Lung microvascular endothelial cell (primary cell): ENCODE measurements at regions not wholly inside any gene's neighbourhood (a gene's known extent, or its start where the extent isn't known, plus 50 kb on each side); places are given as distances from the start of the nearest gene placed in this dataset.
"Not testable (repeated sequence)": the region's sequence is repeated elsewhere in the genome, so short reads cannot be mapped to it uniquely, and the experiment has no call there.

ENCODE experiments used
- DNase-seq, 2 donors: peaks; one replicate each; pipeline versions ENCODE4 v3.0.0 to v3.0.0-alpha.2; 2010; ENCODE audit warnings: low read depth in 2 of 2

DNA sequence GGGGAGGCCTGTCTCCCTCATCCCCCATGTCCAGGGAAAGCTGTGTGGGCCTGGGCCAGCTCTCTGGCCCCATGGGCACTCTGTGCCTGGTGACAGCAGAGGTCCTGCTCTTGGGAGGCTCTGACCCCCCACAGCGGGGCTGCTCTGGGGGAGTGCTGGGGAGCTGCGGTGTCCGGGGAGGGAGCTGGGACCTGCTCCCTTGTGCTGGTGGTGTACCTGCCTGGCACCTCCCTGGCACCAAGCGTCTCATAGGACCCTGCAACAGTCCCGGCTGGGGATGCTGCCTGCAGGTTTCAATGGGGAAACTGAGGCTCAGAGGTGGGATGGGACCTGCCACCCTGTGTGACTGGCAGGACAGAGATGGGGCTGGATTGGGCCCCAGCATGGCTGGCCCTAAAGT, 111.3 kb downstream of the KIF26A start:
- DNase-seq: no peak

DNA sequence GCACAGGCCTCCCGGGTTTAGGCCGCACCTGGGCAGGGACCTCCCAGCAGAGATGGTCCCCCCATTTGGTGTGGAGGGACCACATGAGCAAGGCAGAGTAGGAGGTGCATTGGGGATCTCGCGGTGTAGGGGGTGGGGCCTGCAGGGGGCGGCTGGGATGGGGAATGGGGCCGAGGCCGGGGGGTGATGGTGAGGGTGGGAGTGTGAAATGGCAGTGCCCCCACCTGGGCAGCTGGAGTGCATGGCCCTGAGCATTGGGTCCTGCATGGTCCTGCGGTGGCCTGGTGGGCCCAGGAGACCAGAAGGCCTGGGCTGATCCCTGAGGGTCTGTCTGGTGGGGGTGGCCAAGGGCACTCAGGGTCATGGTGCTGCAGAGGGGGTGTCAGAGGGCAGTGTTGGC, 111.8 kb downstream of the KIF26A start:
- DNase-seq: no peak

DNA sequence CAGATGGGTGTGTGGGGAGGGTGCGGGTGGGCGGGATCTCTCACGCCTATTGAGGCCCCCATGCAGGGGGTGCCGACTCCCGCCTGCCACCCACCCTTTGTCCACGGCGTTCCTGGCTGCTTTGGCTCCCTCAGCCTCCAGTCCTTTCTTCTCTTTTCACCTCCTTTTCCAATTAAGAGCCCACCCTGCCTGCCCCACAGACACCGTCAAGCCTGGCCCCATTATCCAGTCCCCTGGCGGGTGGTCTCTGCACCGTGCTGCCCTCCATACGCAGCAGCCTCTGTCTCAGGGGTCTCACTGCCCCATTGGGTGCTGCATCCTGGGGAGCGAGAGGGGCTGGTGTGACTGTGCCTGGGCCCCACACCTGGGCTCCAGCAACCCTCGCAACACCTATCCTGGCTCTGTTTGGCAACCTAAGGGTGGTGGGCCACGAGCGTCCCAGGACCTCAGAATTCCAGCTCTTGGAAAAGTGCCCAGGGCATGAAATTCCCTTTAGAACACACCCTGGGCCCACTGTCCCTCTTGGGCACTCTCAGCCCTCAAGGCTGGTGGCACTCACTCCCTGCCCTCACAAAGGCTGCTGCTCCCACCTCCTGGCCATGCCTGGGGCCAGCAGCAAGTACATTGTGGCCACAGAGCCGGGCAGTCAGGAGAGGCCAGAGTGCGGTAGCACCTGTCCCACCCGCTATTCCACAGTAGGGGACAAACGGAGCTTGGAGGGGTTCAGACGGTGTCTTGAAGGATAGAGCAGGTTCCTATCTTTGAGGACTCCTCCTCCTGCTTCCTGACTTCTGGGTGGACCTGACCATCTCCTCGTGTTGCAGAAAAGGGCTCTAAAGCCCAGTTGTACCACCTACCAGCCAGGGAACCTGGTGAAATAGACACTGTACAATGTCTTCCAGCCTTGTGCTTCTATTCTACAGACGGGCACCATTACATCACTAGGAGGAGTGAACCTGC, 114.1 kb downstream of the KIF26A start:
- DNase-seq: no peak

DNA sequence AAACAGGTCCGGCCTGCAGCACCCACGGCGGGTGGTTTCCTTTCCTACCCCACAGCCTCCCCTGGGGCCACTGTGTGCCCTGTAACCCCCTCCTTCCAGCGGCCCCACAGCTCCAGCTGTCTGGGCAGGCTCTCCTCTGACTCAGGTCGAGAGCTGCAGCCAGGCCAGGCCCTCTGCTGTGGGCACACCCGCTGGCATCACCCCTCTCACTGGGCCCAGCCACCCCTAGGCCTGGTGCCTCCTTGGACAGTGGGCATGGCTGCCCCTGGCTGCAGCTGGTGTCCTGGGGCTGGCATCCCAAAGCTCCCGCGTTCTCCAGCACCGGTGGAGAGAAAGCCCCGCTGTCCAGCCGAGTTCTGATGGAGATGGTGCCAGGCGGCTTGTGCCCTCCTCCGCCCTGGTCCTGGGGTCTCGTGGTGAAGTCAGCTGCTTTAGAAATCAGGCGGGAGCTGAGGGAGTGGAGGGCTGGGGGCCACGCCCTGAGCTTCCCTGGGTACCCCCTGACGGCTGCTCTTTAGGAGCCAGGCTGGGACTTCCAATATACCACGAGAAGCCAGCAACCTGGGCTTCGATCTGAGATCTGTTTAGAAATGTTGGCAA, 114.9 kb downstream of the KIF26A start:
- no peak for DNase-seq

DNA sequence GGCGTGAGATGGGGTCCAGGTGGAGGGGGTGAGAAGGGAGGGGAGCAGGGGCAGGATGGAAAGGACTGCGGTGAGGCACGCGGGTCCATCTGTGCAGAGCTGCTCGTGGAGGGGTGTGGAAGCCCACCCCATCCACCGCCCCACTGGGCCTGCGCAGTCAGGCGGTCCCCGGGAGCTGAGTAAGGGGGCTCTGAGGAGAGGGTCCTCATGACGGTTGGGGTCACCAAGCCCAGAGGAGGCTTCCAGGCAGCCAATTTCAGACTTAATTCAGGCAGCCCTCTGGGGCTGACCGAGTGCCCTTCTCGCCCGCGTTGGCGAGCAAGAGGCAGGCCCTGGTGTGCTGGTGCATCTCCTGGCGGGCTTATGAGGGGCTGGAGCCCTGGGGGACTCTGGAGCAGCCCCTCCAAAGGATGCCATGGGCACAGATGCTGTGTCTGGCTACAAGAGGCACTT, 115.5 kb downstream of the KIF26A start:
- DNase-seq: no peak

DNA sequence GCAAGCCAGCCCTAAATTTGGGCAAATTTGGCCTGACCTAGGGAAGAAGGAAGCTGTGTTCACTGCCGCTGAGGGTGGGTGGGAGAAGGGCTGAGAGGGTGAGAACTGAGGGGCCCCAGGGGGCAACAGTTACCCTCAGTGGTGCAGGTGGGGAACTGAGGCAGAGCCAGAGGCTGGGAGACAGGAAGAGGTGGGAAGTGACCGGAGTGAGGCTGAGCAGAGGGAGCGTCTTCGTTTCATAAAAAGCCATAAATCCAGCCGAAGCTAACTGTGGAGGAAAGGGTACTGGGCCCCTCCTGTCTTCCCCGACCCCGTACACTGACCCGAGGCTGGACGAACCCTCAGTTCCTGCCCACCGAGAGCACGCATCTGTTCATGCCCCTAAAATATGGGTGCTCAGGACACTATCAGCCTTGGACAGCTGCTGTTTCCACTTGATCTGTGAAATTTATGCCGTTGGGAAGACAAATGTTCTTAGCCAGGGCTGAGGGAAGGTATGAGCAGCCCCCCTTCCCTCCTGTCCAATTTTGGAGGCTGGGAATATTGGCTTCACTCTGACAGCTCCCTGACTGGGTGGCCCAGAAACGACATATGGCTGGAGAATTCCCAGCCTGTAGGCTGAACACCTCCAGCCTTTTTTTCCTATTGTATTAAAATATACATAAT, 116.5 kb downstream of the KIF26A start:
- DNase-seq: no peak

DNA sequence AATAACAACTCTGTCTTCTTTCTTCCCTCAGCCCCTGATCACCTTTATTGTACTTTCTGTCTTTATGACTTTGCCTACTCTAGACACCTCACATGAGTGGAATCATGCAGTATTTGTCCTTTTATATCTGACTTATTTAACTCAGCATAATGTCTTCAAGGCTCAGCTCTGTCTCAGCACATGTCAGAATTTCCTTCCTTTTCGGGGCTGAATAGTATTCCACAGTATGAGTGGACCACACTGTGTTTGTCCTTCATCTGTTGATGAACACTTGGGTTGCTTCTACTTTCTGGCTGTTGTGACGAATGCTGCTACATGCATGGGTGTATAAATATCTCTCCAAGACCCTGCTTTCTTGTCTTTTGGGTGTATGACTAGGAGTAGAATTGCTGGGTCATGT, 117.6 kb downstream of the KIF26A start:
- no peak for DNase-seq

DNA sequence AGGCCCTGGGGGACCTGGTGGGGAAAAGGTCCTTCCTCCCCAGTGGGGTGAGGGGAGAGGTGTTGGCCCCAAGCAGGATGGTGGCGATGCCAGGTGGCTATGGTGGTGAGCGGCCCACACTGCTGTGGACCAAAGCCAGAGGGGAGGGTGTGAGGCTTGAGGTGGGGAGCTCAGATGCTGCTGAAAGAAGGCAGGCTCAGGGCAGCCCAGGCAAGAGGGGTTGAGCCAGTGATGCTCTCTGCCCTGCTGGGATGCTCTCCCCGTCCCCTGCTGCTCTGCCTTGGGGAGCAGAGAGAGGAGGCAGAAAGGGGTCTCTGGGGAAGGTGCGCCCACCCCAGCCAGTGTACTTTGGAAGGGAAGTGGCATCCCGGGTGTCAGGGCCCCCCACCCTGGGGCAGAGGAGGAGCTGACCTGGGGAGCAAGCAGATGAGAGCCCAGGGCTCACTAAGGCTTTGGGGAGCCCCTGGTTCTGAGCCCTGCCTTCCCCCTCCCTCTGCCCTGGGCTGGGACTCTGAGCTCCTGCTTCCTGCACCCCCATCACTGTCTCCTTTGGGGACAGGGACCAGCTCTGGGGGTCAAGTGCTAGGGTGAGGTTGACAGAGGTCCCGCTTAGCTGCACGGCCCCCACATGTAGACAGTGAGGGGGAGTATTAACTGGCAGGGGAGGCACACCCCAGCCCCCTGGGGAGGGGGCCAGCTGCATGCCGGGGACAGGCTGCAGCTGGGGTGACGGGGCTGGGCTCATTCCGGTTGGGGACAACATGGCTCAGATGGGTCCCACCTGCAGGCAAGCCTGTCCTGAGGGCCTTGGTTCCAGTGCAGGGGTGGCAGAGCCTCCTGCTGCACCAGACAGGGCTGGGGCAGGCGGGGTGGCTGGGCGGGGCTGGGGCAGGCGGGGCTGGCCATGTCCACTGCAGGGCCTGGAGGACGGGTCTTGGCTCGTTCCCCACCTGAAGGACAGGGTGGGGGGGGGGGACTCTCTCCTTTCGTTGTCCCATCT, 124.4 kb downstream of the KIF26A start:
- DNase-seq: no peak

DNA sequence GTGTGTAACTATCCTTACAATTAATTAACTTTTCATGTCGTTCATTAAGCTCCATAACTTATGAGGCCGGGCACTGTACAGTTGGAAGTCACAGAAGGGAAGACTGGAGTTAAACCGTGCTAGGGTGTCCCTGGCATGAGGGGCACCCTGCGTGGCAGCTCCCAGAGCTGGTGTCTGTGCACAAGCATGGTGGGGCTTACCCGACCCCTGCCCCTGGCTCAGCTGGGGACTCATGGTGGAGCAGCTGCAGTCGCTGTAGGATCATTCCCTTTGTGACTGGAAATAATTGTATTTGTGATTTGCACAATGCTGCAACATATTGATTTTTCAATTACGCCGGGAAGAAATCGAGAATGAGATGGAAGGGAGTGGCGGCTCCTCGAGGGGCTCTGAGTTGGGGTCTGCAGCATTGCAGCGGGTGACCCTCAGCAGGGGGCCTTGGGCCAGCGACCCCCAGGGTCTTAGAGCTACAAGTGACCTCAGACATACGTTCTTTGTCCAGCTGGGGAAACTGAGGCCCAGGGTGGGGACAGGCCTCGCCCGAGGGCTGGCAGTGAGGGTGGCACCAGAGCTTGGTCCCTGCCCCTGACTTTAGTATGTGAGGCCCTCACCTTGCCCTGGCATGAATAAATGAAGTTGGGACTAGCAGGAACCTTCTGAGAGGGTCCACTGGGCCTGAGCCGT, 125.4 kb downstream of the KIF26A start:
- no peak for DNase-seq

DNA sequence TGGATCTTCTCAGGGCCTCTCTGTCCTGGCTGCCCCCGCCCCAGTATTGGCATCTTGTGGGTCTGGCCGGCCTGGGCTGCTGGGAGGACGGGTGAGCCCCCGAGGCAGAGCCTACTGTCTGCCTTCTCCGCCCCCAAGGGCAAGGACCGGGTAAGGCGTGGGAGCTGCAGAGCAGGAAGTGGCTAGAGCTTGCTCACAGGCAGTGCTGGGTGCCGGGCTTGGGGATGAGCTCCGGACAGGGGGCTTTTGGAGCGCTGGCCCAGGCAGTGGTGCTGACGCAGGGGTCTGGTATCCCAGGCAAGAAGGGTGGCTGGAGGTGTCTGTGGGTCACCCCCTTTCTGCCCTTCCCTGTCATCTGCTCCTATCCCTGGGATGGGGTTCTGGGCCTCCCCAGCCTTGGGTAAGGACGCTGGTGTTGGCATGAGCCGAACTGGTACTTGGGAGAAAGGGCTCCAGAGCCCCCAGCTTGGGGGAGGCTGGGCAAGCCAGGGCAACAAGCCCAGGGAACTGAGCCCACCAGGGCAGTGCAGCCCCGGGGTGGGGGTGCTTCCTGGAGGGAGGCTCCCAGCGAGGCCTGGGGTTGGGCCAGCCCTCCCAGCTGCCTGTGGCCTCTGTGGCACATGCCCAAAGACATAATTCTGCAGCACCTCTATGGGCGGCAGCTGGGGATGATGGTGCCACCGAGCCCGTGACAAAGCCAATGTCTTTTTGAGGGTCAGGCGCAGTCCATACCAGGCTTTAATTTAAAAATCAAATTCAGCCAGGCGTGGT, 126.3 kb downstream of the KIF26A start:
- no peak for DNase-seq

DNA sequence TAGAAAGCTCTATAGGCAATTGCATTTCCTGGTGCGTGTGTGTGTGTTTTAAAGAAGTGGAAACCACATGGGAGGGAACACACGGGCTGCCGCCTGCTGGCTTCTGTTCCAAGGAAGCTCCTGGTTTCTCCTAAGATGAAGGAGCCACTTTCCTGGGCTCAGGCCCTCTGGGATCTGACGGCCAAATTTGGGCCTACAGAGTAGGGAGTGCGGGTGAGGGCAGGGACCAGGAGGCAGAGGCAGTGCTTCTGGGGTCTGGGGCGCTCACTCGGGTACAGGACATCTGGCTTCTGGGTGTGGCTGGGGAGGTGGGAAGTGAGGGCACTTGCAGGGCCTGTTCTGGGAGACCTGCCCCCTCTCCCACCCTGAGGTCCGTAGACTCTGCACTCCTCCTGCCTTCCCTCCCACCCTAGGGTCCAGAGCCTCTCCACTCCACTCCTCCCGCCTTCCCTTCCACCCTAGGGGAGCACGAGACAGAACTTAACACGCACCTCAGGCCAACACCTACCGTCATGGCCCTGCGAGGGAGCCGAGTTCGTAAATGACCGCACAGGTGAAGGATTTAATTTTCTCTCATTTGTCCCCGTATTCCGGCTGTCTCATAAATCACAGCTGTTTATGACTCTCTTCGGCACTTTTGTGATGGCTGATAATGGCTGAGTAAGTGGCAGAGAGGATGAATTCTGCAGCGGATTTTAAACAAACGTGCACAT, 127.7 kb downstream of the KIF26A start:
- no peak for DNase-seq

DNA sequence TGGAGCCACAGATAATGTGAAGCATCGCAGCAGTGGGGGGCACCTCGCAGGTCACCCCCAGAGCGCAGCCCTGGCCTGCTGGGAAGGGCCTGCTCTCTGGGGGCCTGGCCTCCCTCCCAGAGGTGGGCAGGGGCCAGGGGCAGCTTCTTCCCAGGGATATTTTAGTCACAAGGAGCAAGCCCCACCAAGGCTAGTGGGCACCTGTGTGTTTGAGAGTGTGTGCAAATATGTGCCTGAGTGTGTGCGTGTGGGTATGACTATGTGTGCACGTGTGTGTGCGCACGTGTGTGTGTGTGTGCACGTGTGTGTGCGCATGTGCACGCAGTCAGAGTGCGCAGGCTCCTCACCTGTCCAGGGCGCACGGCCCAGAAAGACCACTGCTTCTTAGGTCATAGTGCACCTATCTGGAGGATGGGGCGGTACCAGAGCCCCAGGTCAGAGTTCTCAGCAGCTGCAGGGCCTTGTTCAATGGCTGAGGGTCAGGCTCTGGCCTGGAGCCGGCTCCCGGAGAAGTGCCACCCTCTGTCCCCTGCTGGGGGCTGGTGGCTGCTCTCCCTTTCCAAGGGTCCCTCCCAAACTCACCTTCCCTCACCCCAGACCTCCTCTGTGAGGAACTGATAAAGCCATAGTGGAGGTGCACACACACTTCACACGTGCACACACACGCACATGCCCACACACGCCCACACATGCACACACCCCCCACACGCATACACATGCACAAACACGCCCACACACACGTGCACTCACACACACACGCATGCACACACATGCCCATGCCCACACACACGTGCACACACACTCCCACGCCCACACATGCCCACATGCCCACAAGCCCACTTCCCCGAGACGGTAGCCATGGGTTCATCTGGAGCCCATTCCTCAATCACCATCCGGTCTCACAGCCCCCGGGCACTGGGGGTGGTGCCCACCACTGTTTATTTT, 128.5 kb downstream of the KIF26A start:
- DNase-seq: no peak

DNA sequence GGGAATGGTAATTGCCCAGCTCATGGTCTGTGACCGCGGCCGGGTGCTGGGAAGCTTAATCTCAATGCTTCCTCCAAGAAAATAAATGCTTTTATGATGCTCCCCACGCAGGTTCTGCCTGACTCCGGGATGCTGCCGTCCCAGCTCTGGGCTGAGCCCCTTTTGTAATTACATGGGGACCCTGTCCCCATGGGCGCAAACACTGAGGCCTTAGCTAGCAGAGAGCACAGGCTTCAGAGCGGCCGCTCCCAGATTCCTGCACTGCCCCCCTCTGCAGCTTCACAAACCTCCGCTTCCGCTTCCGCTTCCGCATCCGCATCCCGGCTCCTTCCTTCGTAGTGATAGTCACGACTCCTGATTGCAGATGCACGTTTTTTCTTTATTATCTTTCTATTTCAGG, 129.5 kb downstream of the KIF26A start:
- DNase-seq: no peak

DNA sequence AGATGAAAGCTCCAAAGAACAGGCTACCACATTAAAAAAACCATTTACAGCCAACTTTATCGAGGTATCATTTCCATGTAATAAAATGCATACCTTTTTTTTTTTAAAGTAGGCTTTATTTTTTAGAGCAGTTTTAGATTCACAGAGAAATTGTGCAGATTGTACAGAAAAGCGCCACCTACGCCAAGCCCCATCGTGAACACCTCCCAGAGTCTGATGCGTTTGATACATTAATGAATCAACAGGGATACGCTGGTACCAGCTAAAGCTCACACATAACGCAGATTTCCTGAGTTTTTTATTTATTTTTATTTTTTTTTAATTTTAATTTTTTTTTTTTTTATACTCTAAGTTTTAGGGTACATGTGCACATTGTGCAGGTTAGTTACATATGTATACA, 129.9 kb downstream of the KIF26A start:
- DNase-seq: no peak

DNA sequence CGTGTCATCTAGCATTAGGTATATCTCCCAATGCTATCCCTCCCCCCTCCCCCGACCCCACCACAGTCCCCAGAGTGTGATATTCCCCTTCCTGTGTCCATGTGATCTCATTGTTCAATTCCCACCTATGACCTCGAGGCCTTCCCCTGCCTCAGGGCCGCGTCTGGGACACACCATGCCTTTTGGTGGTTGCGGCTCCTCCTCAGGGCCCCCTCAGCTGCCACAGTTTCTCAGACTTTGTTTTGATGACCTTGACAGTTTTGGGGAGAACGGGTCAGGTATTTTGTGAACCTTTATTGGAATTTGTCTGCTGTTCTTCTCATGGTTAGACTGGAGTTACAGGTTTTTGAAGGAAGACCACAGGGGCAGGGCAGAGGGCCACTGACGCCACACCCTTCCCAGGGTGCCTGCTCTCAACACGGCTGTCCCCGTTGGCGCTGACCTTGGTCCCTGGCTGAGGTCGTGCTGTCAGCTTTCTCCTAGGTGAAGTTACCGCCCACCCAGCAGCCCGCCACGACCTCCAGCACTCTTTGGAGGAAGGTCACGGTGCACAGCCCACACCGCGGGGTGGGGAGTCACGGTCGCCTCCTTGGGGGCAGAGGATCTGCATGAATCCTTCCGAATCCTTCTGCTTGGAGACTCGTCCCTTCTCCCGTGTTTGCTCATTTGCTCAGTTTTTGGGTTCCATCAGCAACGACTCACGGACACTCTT, 130.5 kb downstream of the KIF26A start:
- DNase-seq: no peak

DNA sequence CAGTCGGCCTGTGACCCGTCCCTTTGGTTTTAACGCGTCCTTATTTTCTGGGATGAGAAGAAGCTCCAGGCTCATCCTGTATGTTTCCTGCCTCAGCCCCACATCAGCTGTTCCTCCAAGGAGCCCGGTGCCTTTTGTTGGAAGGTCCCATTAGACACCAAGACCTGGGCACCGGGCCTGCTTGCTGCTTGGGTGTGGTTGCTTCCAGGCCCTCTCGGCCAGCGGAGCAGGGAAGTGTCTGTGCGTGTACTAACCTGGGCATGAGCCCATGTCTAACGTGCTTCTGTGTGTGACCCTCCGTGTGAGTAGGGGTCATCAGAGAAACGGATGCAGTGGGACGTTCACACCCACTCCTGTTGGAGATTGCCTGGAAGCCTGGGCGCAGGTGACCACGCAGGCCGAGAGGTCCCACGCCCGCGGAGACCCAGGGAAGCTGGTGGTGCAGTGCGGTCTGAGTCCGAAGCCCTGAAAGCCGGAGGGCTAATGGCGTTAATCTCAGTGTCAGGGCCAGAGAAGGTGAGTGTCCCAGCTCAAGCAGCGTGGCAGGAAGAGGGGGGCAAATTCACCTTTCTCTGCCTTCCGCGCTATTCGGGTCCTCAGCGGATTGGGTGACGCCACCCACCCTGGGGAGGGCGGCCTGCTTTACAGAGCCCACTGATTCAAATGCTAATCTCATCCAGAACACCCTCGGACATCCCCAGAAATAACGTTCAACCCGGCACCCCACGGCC, 131.3 kb downstream of the KIF26A start:
- DNase-seq: not testable (repeated sequence)

DNA sequence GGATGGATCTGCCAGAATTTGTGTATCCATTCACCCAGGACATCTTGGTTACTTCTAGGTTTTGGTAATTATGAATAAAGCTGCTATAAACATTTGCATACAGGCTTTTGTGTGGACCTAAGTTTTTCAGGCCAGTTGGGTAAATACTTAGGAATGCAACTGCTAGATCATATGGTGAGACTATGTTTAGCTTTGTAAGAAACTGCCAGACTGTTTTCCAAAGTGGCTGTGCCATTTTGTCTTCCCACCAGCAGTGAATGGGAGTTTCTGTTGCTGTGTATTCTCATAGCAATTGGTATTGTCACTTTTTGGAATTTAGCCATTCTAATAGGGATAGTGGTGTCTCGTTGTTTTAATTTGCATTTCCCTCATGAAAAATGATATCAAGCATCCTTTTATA, 133.0 kb downstream of the KIF26A start:
- no peak for DNase-seq
